ENCODE measurements at regions not wholly inside any gene's neighbourhood (a gene's known extent, or its start where the extent isn't known, plus 50 kb on each side); places are given as distances from the start of the nearest gene placed in this dataset.

DNA sequence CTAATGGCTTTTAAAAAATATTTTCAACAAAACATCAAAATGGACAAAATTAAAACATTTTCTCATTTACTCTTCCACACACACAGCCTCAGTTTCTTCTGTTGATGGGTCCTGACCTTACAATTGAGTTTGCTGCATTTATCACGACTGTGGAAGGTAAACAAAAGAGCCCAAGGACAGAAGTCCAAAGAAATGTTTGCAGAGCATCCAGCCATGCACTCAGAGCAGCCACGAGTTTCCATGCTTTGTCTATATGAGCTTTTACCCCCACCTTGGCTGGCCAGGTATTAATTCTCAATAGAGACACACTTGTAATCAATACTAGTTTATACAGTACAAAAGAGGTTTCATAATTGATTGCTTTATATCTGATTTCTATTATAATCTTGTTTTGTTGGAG, 85.0 kb upstream of the WDFY3 start:
- TF ChIP-seq, protein P1, sequence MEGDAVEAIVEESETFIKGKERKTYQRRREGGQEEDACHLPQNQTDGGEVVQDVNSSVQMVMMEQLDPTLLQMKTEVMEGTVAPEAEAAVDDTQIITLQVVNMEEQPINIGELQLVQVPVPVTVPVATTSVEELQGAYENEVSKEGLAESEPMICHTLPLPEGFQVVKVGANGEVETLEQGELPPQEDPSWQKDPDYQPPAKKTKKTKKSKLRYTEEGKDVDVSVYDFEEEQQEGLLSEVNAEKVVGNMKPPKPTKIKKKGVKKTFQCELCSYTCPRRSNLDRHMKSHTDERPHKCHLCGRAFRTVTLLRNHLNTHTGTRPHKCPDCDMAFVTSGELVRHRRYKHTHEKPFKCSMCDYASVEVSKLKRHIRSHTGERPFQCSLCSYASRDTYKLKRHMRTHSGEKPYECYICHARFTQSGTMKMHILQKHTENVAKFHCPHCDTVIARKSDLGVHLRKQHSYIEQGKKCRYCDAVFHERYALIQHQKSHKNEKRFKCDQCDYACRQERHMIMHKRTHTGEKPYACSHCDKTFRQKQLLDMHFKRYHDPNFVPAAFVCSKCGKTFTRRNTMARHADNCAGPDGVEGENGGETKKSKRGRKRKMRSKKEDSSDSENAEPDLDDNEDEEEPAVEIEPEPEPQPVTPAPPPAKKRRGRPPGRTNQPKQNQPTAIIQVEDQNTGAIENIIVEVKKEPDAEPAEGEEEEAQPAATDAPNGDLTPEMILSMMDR (IDR thresholded peaks at IDR 0.05), result no peak
- no peak for TF ChIP-seq ZFX (IDR thresholded peaks at IDR 0.05; ENCODE audit: borderline replicate concordance)

Data from 22Rv1 (cell line).